ENCODE measurements at regions not wholly inside any gene's neighbourhood (a gene's known extent, or its start where the extent isn't known, plus 50 kb on each side); places are given as distances from the start of the nearest gene placed in this dataset.

- no peaks in the 10 kb centered on the region for H3K36me3 ChIP-seq (ENCODE audit: control insufficient read depth, insufficient read depth, low read length)
- H3K27ac ChIP-seq, result no peak overlapping the region
- no peak overlapping the region for H3K4me2 ChIP-seq (ENCODE audit: low read length)
- TF ChIP-seq CTCF (IDR thresholded peaks at IDR 0.05), result no peak
- no peak overlapping the region for H2AFZ ChIP-seq
- H3K4me1 ChIP-seq, result no peaks in the 10 kb centered on the region
- no peaks in the 10 kb centered on the region for H3K9me3 ChIP-seq (ENCODE audit: control insufficient read depth, low read length)
- no peaks in the 10 kb centered on the region for H3K27me3 ChIP-seq (ENCODE audit: control insufficient read depth, insufficient read depth, low read length)
- H3K4me3 ChIP-seq (ENCODE audit: low read depth, low read length), result no peak overlapping the region
- no peak overlapping the region for H3K9ac ChIP-seq
- H3K79me2 ChIP-seq, result no peaks in the 10 kb centered on the region
Measured at GRCh38 chr13:111570911-111571310, 250.5 kb downstream of the TEX29 start.

GRCh38 chr13:111572956-111573761 is 252.7 kb downstream of the TEX29 start:
- Histone ChIP-seq H3K27me3 (ENCODE audit: control insufficient read depth, insufficient read depth, low read length) (no peaks in the 10 kb centered on the region), H3K79me2 (no peaks in the 10 kb centered on the region), H3K9me3 (ENCODE audit: control insufficient read depth, low read length) (no peaks in the 10 kb centered on the region), H3K36me3 (ENCODE audit: control insufficient read depth, insufficient read depth, low read length) (no peaks in the 10 kb centered on the region), H3K4me3 (ENCODE audit: low read depth, low read length) (no peak overlapping the region), H2AFZ (no peak overlapping the region), H3K9ac (no peak overlapping the region), H3K4me1 (no peaks in the 10 kb centered on the region), H3K4me2 (ENCODE audit: low read length) (no peak overlapping the region), H3K27ac (no peak overlapping the region)
- TF ChIP-seq CTCF (IDR thresholded peaks at IDR 0.05), result no peak

GRCh38 chr13:111573801-111574200 is 253.4 kb downstream of the TEX29 start:
- no peak overlapping the region for H3K4me3 ChIP-seq (ENCODE audit: low read depth, low read length)
- H3K27ac ChIP-seq, result no peak overlapping the region
- H3K4me2 ChIP-seq (ENCODE audit: low read length), result no peak overlapping the region
- H3K9me3 ChIP-seq (ENCODE audit: control insufficient read depth, low read length), result no peaks in the 10 kb centered on the region
- H3K27me3 ChIP-seq (ENCODE audit: control insufficient read depth, insufficient read depth, low read length), result no peaks in the 10 kb centered on the region
- no peaks in the 10 kb centered on the region for H3K36me3 ChIP-seq (ENCODE audit: control insufficient read depth, insufficient read depth, low read length)
- no peak for TF ChIP-seq CTCF (IDR thresholded peaks at IDR 0.05)
- H3K79me2 ChIP-seq, result no peaks in the 10 kb centered on the region
- no peak overlapping the region for H3K9ac ChIP-seq
- no peaks in the 10 kb centered on the region for H3K4me1 ChIP-seq
- no peak overlapping the region for H2AFZ ChIP-seq

- no peak overlapping the region for H3K4me3 ChIP-seq (ENCODE audit: low read depth, low read length)
Measured at GRCh38 chr13:111575276-111575675, 254.8 kb downstream of the TEX29 start.

More at GRCh38 chr13:111575276-111575675, 254.8 kb downstream of the TEX29 start:
- H3K27ac ChIP-seq, result no peak overlapping the region
- no peaks in the 10 kb centered on the region for H3K79me2 ChIP-seq
- no peak overlapping the region for H3K4me2 ChIP-seq (ENCODE audit: low read length)
- H3K36me3 ChIP-seq (ENCODE audit: control insufficient read depth, insufficient read depth, low read length), result no peaks in the 10 kb centered on the region
- no peaks in the 10 kb centered on the region for H3K27me3 ChIP-seq (ENCODE audit: control insufficient read depth, insufficient read depth, low read length)
- TF ChIP-seq CTCF (IDR thresholded peaks at IDR 0.05), result no peak
- H3K9ac ChIP-seq, result no peak overlapping the region
- no peaks in the 10 kb centered on the region for H3K9me3 ChIP-seq (ENCODE audit: control insufficient read depth, low read length)
- no peaks in the 10 kb centered on the region for H3K4me1 ChIP-seq
- H2AFZ ChIP-seq, result no peak overlapping the region
